ENCODE measurements at regions not wholly inside any gene's neighbourhood (a gene's known extent, or its start where the extent isn't known, plus 50 kb on each side); places are given as distances from the start of the nearest gene placed in this dataset.

DNA sequence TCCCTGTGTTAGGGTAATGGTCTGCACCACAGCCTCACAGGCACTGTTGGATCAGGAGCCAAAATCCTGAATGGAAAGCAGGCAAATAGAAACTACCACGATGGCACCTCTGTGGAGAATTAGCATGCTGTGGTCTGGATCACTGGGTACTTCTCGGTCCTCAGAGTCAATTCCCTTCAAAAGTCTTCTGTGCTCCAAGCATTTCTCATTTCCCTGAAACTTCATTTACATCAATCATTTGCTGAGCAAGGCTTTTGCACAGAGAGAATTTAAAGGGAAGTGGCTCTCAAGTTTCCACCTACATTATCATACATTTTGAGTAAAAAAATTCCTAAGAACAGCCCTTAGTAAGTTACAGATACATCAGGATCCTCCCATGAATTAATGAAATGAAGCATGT lies 293.9 kb upstream of the NPSR1 start:
- no peak for DNase-seq (ENCODE audit: low spot score)
- in situ Hi-C loops (cut with HindIII; ENCODE audit: low sequenced_read_pairs): no loop called here

DNA sequence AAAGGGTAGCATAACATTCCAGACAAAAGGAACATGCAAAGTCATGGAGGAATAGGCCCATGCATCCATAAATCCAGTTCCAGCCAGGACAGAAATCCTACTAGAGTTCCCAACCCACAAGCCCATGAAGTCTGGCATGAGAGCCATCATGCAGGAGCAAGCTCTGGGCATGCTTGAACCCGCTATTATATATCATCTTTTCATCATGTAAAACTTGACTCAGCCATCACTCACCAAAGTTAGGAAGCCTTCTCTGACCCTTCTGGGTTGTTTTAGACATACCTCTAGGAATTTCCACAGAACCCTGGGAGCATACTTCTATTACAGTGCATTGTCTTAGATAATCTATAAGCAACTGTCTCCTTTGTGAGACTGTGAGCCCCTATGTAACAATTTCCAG lies 293.0 kb upstream of the NPSR1 start:
- in situ Hi-C loops (cut with HindIII; ENCODE audit: low sequenced_read_pairs): no loop called here
- no peak for DNase-seq (ENCODE audit: low spot score)

DNA sequence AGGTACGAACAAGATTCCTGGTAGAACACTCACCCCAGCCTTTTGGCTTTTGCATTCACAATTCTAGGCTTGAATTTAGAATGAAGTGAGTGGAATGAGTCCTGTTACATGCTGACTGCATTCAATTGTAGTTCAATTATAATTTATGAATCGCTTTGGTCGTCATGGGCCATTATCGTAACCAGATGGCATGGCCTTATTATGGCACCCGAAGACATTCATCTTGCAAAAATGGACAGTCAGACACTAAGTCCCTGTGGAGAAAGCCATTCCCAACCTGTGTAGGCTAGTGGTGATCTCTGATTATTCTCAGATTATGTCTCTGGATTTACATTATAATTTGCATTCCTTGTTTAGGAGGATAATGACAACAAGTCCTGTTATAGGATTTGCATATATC lies 292.4 kb upstream of the NPSR1 start:
- DNase-seq (ENCODE audit: low spot score): no peak
- in situ Hi-C loops (cut with HindIII; ENCODE audit: low sequenced_read_pairs): no loop called here

DNA sequence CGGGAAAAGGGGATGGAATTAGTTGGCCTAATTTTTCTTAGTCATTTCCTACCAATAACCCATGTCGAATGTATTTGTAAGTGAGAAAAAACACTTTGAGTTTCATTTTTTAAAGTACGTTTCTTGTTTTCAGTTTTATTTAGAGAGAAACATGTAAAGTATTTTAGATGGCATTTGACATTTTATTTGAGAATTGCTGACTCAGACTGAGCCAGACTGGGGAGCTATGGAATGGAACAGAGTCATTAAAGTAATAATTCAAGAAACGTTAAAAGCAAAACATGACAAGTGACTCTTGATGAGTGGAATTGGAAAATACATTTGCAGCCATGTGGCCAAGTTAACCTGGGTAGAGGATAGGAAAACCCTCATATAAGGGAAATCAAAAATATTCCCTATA lies 286.1 kb upstream of the NPSR1 start:
- in situ Hi-C loops (cut with HindIII; ENCODE audit: low sequenced_read_pairs): no loop called here
- DNase-seq (ENCODE audit: low spot score): no peak

DNA sequence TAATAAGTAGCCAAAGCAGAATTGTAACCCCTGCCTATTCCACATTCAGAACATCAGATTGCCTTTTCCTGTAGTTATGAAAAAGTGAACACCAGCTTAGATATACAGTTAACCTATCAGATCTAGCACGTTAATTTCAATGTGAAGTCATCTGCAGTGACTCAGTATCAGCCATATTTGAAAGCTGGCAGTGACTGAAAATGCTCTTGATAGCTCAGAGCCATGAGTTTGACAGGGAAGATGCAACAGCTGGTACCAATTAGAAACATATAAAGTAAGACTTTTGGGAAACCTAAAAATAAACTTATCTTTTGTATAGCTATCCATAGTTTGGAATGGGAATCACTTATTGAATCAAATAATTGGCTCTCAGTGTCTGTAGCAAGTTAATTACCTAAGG lies 284.1 kb upstream of the NPSR1 start:
- in situ Hi-C loops (cut with HindIII; ENCODE audit: low sequenced_read_pairs): no loop called here
- DNase-seq (ENCODE audit: low spot score): no peak

DNA sequence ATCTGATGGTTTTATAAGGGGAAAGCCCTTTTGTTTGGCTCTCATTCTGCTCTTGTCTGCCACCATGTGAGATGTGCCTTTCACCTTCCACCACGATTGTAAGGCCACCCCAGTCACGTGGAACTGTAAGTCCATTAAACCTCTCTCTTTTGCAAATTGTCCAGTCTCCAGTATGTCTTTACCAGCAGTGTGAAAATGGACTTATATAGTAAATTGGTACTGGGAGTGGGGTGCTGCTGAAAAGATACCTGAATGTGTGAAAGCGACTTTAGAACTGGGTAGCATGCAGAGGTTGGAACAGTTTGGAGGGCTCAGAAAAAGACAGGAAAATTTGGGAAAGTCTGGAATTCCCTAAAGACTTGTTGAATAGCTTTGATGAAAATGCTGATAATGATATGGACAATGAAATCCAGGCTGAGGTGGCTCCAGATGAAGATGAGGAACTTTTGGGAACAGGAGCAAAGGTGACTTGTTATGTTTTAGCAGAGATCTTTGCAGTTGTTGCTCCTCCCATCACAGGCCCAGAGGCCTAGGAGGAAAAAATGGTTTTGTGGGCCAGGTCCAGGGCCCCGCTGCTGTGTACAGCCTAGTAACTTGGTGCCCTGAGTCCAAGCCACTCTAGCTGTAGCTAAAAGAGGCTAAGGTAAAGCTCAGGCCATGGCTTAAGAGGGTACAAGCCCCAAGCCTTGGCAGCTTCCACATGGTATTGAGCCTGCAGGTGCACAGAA lies 275.7 kb upstream of the NPSR1 start:
- in situ Hi-C loops (cut with HindIII; ENCODE audit: low sequenced_read_pairs): no loop called here
- DNase-seq (ENCODE audit: low spot score): no peak

DNA sequence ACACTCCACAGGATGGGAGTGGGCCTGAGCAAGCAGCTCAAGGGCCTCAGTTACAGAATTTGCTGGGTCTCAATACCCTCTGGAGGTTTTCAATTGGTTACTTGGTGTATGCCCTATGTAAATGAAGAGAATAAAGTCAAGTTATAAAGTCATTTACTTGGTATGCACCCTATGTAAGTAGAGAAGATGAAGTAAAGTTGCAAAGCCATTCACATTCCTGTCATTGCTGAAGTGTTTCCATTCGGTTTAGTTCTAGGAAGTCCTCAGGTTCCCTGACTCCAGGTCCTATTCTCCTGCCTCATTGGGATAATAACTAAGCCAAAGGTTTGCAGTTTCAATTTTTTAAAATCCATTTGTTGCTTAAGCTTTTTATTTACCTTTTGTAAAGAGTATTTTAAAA lies 272.6 kb upstream of the NPSR1 start:
- in situ Hi-C loops (cut with HindIII; ENCODE audit: low sequenced_read_pairs): no loop called here
- DNase-seq (ENCODE audit: low spot score): no peak

DNA sequence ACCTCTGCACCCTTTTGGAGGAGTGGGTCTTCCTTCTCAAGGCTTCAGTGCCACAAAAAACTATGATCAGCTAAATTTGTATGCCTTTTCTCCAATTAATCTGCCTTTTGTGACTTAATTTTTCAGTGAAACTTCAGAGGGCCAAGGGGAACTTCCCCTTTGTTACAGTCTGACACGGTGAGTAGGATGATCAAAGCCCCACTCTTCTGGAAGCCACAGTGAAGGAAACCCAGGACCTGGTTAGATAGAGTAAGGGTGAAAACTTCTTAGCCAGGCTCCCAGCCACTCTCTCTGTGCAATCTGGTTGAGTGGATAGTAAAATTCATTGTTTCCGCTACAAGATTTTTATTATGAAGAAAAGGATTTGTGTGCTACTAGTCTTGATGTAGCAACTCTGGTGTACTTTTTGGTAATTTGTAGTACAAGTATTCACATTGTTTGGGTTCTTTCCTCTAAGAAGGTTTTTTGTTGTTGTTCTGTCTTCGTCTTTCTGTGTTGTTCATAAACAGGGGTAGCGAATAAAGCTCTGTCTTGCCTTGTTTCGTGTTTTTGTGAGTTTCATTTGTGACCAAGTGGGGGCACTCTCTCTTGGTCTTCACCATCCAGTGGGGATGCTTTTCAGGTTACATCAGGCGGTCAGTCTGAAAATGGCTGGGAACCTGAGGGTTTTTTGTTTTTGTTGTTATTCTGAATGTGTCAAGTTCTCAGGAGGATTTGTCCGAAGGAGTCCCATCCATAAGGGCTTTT lies 268.5 kb upstream of the NPSR1 start:
- in situ Hi-C loops (cut with HindIII; ENCODE audit: low sequenced_read_pairs): no loop called here
- DNase-seq (ENCODE audit: low spot score): no peak

DNA sequence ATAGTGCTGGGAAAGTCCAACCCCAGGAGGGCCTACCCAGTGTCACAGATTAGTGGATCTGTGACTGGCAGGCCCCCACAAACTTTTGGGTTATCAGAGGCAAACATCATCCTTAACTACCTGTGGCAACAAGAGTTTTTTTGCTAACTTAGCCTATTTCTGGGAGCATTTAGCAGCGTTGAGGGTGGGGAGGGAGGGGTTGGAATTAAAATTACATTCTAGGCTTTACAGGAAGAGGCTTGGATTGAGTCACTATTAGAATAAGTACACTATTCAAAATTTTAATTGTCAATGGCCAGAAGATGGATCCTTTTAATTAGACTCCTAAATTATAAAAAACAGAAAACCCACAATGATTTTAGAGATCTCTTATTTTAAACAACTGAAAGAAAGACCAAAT lies 267.9 kb upstream of the NPSR1 start:
- in situ Hi-C loops (cut with HindIII; ENCODE audit: low sequenced_read_pairs): no loop called here
- no peak for DNase-seq (ENCODE audit: low spot score)

DNA sequence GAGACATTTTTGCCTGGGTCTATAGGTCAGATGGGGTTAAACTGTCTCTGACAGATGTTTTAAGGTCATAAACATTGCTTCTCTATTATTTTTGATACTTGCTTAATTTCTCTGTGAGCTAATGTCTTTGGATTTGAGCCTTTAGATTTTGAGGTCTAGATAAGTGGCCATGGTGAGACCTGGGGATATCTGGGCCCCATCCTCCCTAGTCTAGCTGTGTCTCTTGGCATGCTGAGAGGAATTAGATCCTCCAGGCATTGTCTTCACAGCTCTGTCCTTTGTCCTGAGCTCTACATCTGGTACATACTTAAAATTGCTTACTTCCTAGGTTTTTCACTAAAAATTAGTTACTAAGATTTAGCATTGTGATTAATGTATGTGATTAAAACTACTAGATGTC lies 265.0 kb upstream of the NPSR1 start:
- in situ Hi-C loops (cut with HindIII; ENCODE audit: low sequenced_read_pairs): no loop called here
- DNase-seq (ENCODE audit: low spot score): no peak

DNA sequence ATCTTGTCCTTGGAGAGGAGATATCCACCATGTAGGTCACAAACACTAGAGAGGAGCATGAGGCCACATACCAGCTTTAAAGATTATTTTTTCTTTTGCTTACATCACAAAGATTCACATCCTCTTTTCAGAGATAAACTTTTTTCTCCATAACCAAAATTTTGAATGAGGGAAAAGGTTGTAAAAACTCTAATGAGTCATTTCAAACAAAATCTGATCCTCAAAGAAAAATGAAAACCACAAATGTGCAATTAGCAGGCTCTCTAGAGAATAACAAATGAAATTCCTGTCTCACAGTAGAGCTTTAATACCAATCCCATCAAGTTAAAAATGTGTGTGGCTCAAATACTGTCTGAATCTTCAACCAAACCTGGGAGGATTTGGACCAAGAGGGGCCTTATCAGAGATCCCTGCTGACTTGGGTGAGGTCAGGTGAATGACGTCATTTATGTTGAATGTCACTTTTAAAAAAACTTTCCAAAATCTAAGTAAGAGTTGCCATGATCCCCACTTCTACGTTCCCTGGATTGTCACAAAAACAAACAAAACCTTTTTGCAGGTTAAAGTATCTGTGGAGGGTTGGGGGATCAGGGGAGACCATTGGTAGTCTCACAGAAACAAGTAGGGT lies 261.5 kb upstream of the NPSR1 start:
- no peak for DNase-seq (ENCODE audit: low spot score)
- in situ Hi-C loops (cut with HindIII; ENCODE audit: low sequenced_read_pairs): no loop called here

DNA sequence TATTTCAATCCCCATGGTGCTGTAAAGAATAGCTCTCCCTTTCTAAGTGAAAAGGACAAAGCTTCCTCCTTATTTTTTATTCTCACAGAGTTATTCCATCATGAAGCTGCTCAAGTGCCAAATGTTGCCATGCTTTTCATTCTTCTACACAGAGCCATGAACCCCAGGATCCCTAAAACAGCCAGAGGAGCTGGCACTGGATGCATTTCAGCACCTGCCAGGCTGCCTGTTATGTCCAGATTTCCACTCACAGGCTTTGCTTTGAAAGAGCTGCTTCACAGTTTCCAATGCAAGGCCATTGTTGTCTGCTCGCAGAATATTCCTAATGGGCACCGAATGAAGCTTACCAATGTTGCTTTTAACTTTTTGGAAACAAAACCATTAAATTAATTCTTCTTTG lies 256.2 kb upstream of the NPSR1 start:
- in situ Hi-C loops (cut with HindIII; ENCODE audit: low sequenced_read_pairs): no loop called here
- DNase-seq (ENCODE audit: low spot score): peak; percentile 56

DNA sequence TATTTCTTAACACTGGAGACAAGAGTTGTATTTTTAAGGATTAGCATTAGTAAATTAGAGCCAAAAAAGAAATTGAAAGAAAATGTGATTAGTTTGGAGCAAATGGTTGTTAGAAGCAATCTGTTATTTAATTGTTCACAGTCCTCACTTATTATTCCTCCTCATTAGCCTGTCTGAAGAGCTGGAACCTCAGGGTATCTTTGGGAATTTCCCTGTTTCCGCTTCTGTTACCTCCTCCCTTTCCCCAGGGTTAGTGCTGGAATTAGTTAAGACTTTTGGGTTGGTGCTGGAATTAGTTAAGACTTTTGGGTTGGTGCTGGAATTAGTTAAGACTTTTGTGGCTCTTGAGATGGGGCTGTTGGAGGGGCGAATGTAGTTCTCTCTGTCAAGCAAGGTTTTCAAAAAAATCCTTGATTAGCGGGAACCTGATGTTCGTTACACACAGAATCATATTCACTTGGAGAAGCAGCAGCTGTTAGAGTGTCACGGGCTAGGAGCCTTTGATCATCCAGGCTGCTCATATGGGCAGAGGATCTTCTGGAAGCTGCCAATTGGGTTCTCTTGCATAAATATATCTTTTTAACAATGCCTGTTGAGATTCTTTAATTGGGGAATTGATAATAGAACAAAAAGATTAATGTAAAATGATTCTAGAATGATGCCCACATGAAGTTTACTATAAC lies 251.0 kb upstream of the NPSR1 start:
- in situ Hi-C loops (cut with HindIII; ENCODE audit: low sequenced_read_pairs): no loop called here
- no peak for DNase-seq (ENCODE audit: low spot score)

DNA sequence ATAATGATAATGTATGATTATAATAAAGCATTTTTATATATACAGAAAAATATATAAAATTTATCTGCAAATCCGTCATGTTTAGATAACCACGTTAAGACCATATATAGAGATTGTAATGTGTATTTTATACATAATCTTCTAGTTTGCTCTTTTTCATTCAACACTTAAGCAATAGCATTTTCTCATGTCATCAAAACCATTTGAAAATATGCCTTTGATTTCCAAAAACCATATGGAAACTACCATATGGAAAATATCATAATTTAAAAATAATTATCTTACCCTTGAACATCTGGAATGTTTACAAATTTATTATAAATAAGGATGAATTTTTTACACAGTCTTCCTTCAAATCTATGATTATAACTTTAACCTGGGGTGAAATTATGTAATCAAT lies 250.4 kb upstream of the NPSR1 start:
- DNase-seq (ENCODE audit: low spot score): no peak
- in situ Hi-C loops (cut with HindIII; ENCODE audit: low sequenced_read_pairs): no loop called here

DNA sequence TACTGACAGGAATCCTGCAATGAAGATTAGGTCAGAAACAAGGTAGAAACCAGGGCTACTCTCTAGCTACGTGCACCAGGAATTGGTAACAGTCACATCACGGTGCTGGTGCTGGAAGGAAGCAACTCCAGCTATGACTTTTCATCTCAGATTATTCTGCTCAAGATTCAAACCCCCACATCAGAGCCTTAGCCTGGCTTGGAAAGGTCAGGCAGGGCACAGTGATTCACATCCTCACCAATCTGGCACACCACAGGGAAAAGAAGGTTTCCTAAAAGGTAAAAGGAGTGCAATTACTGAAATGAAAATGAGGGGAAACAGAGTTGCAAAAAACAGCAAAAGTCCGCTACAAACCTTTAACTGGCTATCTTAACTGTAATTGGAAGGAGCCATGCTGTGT lies 240.2 kb upstream of the NPSR1 start:
- in situ Hi-C loops (cut with HindIII; ENCODE audit: low sequenced_read_pairs): no loop called here

DNA sequence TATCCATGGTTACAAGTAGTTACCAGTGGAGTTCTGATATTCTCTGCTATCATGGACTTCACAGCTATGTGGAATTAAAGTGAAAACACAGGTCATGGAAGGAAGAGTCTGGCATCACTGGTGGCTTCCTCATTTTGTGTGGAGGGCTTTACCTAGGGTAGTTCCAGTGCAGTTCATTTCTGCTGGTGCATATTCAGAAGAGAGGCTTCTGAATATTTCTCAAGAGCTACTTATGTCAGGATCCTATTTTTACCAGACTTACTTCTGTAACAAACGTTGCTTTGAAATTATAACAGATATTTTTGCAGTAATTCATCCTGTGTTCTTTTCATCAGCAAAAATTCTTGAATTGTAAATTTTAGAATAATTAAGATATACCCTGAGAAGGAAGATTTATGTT lies 236.5 kb upstream of the NPSR1 start:
- no peak for DNase-seq (ENCODE audit: low spot score)
- in situ Hi-C loops (cut with HindIII; ENCODE audit: low sequenced_read_pairs): no loop called here

More for the DNA sequence above, 240.2 kb upstream of the NPSR1 start:
- no peak for DNase-seq (ENCODE audit: low spot score)

DNA sequence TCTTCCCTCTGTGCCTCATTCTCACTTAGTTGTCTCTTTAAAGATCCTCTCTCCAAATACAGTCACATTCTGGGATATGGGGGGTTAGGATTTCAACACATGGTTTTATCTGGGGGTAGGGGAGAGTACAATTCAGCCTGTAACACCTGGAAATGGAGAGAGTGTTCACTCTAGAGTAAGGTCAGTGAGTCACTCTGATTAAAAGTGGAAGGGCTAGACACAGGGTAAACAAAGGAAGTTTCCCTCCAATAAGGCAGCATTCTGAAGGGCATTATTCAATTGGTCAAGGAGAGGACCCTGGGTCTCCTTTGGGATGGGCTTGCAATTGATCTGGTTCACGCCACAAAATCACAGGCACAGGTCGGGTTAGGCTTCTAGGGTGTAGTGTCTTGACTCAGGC lies 232.8 kb upstream of the NPSR1 start:
- no peak for DNase-seq (ENCODE audit: low spot score)
- in situ Hi-C loops (cut with HindIII; ENCODE audit: low sequenced_read_pairs): no loop called here

DNA sequence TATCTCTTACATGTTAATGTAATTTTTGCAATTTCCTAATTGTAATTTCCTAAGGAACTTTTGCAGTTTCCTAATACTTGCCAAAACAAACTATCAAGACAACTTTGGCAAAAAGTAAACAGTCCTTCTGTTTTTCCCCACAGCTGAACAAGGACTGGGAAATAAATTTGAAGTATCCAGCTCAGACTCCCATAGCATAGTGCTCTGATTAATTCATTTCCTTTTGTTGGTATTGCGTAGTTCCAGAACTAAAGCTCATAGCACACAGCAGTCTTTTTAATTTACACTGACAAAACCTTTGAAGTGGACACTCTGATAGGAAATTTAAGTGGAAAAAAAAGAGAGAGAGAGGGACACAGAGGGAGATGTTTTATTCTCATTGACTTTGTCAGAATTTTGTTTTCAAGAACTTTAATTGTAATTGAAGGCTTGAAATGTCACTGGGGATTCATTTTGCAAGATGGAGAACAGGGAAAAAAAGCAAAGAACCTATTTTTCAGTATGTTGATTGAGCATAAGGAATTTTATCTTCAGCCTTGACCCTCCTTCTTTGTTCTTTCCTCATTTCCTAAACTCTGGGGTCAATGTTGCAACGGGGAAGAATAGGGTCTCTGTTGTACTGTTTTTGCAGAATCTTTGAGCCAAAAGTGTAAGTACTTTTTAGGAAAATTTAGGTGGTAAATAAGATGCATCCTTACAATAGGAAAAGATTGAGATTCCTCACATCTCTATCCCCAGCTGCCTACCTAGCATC lies 232.2 kb upstream of the NPSR1 start:
- in situ Hi-C loops (cut with HindIII; ENCODE audit: low sequenced_read_pairs): no loop called here

DNA sequence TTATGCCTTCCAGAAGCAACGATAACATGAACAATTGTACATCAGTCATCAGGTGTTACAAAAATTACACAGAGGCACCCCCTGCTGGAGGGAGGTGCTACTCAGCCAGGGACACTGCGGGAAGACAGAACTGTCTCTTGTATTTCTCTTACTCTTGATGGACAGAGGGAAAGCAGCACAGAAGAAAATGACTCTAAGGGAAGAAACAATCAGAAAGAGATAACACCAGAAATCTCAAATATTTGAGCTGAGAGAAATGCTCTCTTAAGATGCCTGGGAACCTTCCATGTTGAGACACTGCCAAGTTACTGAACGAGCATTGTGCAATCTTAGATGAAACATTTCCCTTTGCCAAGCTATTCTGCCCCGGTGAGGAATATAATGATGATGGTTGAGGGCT lies 227.6 kb upstream of the NPSR1 start:
- peak; percentile 58 for DNase-seq (ENCODE audit: low spot score)
- in situ Hi-C loops (cut with HindIII; ENCODE audit: low sequenced_read_pairs): no loop called here

More for the DNA sequence above, 232.2 kb upstream of the NPSR1 start:
- no peak for DNase-seq (ENCODE audit: low spot score)

Measured in G401 (cell line).